Neural progenitor cell (in vitro differentiated cells): ENCODE measurements at regions not wholly inside any gene's neighbourhood (a gene's known extent, or its start where the extent isn't known, plus 50 kb on each side); places are given as distances from the start of the nearest gene placed in this dataset.
A peak's percentile ranks its signal among the peaks of the same experiment; 100 is the strongest.

Experiments used
- DNase-seq: peaks from one replicate; pipeline ENCODE4 v3.0.0-alpha.2; 2016; ENCODE audit warnings: low spot score
- H2AFZ ChIP-seq: fragments of 200-600 bp; sonication (generic); replicated peaks from 2 replicates; pipeline ENCODE4 v1.6.1; 2016; ENCODE audit warnings: antibody characterized with exemption
- H3F3A ChIP-seq: fragments of 200-600 bp; sonication (generic); 2 replicates; pipeline ENCODE4 v1.6.1; 2016; ENCODE audit warnings: antibody characterized with exemption, low read depth
- H3K27ac ChIP-seq: fragments of 200-600 bp; sonication (generic); 2 replicates; pipeline ENCODE4 v1.5.1; 2016; ENCODE audit warnings: mild to moderate bottlenecking
- H3K27me3 ChIP-seq: fragments of 200-600 bp; sonication (generic); 2 replicates; pipeline ENCODE4 v1.6.1; 2016; ENCODE audit warnings: mild to moderate bottlenecking, moderate library complexity
- H3K36me3 ChIP-seq: fragments of 200-600 bp; sonication (generic); 2 replicates; pipeline ENCODE4 v1.5.1; 2016
- H3K4me1 ChIP-seq: fragments of 200-600 bp; sonication (generic); 2 replicates; pipeline ENCODE4 v1.6.1; 2016; ENCODE audit warnings: mixed run types
- H3K4me2 ChIP-seq: fragments of 200-600 bp; sonication (generic); 2 replicates; pipeline ENCODE4 v1.6.1; 2016
- H3K4me3 ChIP-seq: fragments of 200-600 bp; sonication (generic); 2 replicates; pipeline ENCODE4 v1.5.1; 2016
- H3K79me2 ChIP-seq: fragments of 200-600 bp; sonication (generic); 2 replicates; pipeline ENCODE4 v1.6.1; 2016; ENCODE audit warnings: low read depth
- H3K9ac ChIP-seq: fragments of 200-600 bp; sonication (generic); 2 replicates; pipeline ENCODE4 v1.6.1; 2016
- H3K9me3 ChIP-seq: fragments of 200-600 bp; sonication (generic); 2 replicates; pipeline ENCODE4 v1.5.1; 2016; ENCODE audit warnings: low read depth
- H4K20me1 ChIP-seq: fragments of 200-600 bp; sonication (generic); 2 replicates; pipeline ENCODE4 v1.6.1; 2016; ENCODE audit warnings: low read depth
- H3K27ac Mint-ChIP-seq: 3 replicates; pipeline ENCODE4 v1.8.0; 2021; ENCODE audit warnings: mixed read lengths
- H3K27me3 Mint-ChIP-seq: 2 replicates; pipeline ENCODE4 v1.8.0; 2022; ENCODE audit warnings: low read depth, mild to moderate bottlenecking, inconsistent platforms, moderate library complexity, mixed read lengths; ENCODE audit not compliant: insufficient read depth
- H3K36me3 Mint-ChIP-seq: 3 replicates; pipeline ENCODE4 v1.8.0; 2021; ENCODE audit warnings: mixed read lengths
- H3K4me1 Mint-ChIP-seq: 3 replicates; pipeline ENCODE4 v1.8.0; 2021; ENCODE audit warnings: mixed read lengths
- H3K4me3 Mint-ChIP-seq: 3 replicates; pipeline ENCODE4 v1.8.0; 2021; ENCODE audit warnings: mild to moderate bottlenecking, moderate library complexity, mixed read lengths
- H3K9me3 Mint-ChIP-seq: 3 replicates; pipeline ENCODE4 v1.8.0; 2020; ENCODE audit warnings: mixed read lengths
- EZH2 ChIP-seq: fragments of 200-600 bp; sonication (generic); IDR thresholded peaks from 2 replicates; pipeline ENCODE4 v1.6.1; 2017; ENCODE audit warnings: antibody characterized with exemption, mild to moderate bottlenecking, moderate library complexity
- EZH2phosphoT487 ChIP-seq: fragments of 200-600 bp; sonication (generic); IDR thresholded peaks from 2 replicates; pipeline ENCODE4 v1.6.1; 2017; ENCODE audit warnings: antibody characterized with exemption
- TF ChIP-seq, protein P1 (sequence below): fragments of 200-600 bp; sonication (generic); IDR thresholded peaks from 2 replicates; pipeline ENCODE4 v1.5.1; 2017; ENCODE audit warnings: antibody characterized with exemption, mild to moderate bottlenecking

DNA sequence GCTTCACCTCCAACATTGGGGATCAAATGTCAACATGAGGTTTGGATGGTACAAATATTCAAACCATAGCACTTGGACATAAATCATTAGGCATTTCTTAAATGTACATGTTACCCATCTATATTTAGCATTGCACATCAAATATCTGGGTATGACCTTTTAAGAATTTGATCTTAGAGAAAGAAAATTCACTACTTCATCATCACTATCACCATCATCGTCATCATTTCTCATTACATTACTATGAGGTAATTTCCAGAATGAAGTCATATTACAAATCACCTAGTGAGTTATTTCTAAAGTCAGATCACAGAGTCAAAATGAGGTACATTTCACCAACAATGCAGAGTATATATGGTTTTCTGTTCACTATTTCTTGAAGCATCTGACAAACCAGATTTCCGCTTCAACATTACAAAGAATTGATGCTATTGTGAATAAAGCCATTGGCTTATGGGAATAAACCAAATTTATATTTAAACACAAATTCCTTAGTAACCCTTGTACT, 356.4 kb upstream of the GYPC start:
- Histone ChIP-seq H3K9ac (no peak overlapping the region), H3F3A (no peaks in the 10 kb centered on the region), H3K4me2 (no peak overlapping the region), H4K20me1 (no peaks in the 10 kb centered on the region), H3K79me2 (no peaks in the 10 kb centered on the region), H2AFZ (no peak overlapping the region), H3K9me3 (no peaks in the 10 kb centered on the region), H3K4me3 (no peak overlapping the region), H3K27ac (no peak overlapping the region), H3K36me3 (no peaks in the 10 kb centered on the region), H3K27me3 (no peaks in the 10 kb centered on the region), H3K4me1 (no peaks in the 10 kb centered on the region)
- Mint-ChIP-seq H3K9me3 (no peaks in the 10 kb centered on the region), H3K36me3 (no peaks in the 10 kb centered on the region), H3K4me3 (no peak overlapping the region), H3K4me1 (peaks cover 19% of the 10 kb centered on the region), H3K27ac (no peak overlapping the region), H3K27me3 (no peaks in the 10 kb centered on the region)
- TF ChIP-seq, protein P1, sequence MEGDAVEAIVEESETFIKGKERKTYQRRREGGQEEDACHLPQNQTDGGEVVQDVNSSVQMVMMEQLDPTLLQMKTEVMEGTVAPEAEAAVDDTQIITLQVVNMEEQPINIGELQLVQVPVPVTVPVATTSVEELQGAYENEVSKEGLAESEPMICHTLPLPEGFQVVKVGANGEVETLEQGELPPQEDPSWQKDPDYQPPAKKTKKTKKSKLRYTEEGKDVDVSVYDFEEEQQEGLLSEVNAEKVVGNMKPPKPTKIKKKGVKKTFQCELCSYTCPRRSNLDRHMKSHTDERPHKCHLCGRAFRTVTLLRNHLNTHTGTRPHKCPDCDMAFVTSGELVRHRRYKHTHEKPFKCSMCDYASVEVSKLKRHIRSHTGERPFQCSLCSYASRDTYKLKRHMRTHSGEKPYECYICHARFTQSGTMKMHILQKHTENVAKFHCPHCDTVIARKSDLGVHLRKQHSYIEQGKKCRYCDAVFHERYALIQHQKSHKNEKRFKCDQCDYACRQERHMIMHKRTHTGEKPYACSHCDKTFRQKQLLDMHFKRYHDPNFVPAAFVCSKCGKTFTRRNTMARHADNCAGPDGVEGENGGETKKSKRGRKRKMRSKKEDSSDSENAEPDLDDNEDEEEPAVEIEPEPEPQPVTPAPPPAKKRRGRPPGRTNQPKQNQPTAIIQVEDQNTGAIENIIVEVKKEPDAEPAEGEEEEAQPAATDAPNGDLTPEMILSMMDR: no peak
- TF ChIP-seq EZH2: no peak
- no peak for TF ChIP-seq EZH2phosphoT487
- DNase-seq: no peak

DNA sequence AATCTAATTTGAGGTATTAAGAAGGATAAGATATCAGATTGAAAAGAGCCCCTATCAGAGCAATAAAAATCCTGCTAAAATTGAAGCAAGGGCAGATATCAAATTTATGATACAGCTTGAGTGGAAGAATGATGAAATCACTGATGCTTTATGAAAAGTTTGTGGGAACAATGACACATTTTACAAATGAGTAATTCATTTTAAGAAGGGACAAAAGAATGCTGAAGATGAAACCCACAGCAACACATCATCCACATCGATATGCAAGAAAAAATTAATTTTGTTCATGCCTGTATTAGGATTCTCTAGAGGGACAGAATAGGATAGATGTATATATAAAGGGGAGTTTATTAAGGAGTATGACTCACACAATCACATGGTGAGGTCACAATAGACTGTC, 355.6 kb upstream of the GYPC start:
- Histone ChIP-seq H3K4me2 (no peak overlapping the region), H3K79me2 (no peaks in the 10 kb centered on the region), H3F3A (no peaks in the 10 kb centered on the region), H3K36me3 (no peaks in the 10 kb centered on the region), H3K4me1 (no peaks in the 10 kb centered on the region), H2AFZ (no peak overlapping the region), H3K9me3 (no peaks in the 10 kb centered on the region), H3K27me3 (no peaks in the 10 kb centered on the region), H3K27ac (no peak overlapping the region), H4K20me1 (no peaks in the 10 kb centered on the region), H3K9ac (no peak overlapping the region), H3K4me3 (no peak overlapping the region)
- H3K27ac Mint-ChIP-seq: no peak overlapping the region
- DNase-seq: no peak
- TF ChIP-seq, protein P1: no peak
- TF ChIP-seq EZH2 (no peak), EZH2phosphoT487 (no peak)
- H3K27me3 Mint-ChIP-seq: no peaks in the 10 kb centered on the region
- no peaks in the 10 kb centered on the region for H3K9me3 Mint-ChIP-seq
- no peaks in the 10 kb centered on the region for H3K36me3 Mint-ChIP-seq
- no peak overlapping the region for H3K4me3 Mint-ChIP-seq
- H3K4me1 Mint-ChIP-seq: peaks cover 19% of the 10 kb centered on the region

DNA sequence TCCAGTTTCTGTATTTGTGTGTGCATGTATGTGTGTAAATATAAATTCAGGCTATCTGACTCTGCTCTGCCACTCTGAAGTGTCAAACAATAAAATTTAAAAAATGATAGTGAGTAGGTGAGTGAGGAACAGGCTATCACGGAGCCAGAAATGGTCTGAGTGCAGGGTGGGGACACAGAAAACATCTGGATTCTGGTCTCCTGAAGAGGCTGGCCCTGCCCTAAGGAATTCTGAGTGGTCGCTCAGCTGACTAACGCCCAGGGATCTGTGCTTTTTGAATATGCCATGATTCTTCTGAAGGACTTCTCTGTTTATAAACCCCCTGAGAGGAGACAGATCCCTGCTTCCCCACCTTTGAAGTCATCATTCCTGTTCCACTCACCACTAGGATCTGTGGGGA, 353.9 kb upstream of the GYPC start:
- no peak overlapping the region for H3K4me3 ChIP-seq
- H3K27me3 ChIP-seq: no peaks in the 10 kb centered on the region
- H3K27me3 Mint-ChIP-seq: peaks cover 3% of the 10 kb centered on the region
- H3K27ac ChIP-seq: no peak overlapping the region
- no peaks in the 10 kb centered on the region for H3K4me1 ChIP-seq
- no peak overlapping the region for H3K9ac ChIP-seq
- no peaks in the 10 kb centered on the region for H3K9me3 ChIP-seq
- H3K36me3 ChIP-seq: no peaks in the 10 kb centered on the region
- H3K27ac Mint-ChIP-seq: no peak overlapping the region
- DNase-seq: no peak
- H3K9me3 Mint-ChIP-seq: no peaks in the 10 kb centered on the region
- no peak overlapping the region for H3K4me2 ChIP-seq
- H3K4me1 Mint-ChIP-seq: peaks cover 19% of the 10 kb centered on the region
- H3K36me3 Mint-ChIP-seq: no peaks in the 10 kb centered on the region
- no peak for TF ChIP-seq EZH2
- TF ChIP-seq, protein P1: no peak
- no peak for TF ChIP-seq EZH2phosphoT487
- H3F3A ChIP-seq: no peaks in the 10 kb centered on the region
- no peaks in the 10 kb centered on the region for H3K79me2 ChIP-seq
- H3K4me3 Mint-ChIP-seq: no peak overlapping the region
- H4K20me1 ChIP-seq: no peaks in the 10 kb centered on the region
- peak overlapping the region; percentile 53 for H2AFZ ChIP-seq
